CD4-positive, alpha-beta T cell treated with Interleukin-10 for 1 hour (primary cell): ENCODE measurements at regions not wholly inside any gene's neighbourhood (a gene's known extent, or its start where the extent isn't known, plus 50 kb on each side); places are given as distances from the start of the nearest gene placed in this dataset.

Experiments
- DNase-seq: peaks from one replicate; pipeline ENCODE4 v3.0.0-alpha.2; 2020

GRCh38 chr13:76038920-76039716 is 403.0 kb downstream of the LMO7 start:
- DNase-seq = no peak

DNA sequence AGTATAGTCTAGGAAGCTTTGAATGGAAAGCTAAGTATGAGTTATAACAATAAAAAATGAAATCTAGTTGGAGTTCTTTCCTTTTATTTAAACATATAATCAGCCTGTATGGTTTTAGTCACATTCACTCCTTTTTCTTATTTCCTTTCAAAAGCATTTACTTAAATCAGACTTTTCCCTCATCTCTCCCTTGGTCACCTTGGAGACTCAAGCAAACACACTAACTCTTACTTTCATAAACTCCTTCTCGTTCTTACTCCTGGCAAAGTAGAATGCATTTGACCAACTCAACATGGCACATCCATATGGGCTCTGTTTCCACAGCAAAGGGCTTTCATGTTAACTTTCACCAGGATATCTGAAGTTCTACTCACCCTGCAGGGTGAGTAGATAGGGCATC is 400.0 kb downstream of the LMO7 start:
- DNase-seq = no peak

GRCh38 chr13:76035711-76036110 is 399.6 kb downstream of the LMO7 start:
- no peak for DNase-seq

DNA sequence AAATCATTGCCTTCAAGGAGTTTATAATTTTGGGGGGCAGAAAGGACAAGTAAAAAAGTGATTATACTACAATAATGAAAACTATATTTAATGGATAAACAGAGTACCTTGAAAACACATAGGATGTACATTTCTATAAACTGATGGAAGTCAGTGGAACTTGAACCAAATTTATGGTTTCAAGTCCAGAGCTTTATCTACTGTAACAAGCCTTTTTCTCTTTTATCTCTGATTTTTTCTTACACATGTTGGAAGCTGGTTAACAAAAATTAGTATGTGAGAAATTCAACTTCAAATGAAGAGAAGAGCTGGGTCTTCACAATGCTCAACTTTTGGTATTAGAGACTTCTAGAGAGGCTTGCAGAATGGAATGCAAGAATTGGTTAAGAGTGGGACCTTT is 393.6 kb downstream of the LMO7 start:
- DNase-seq = no peak

- no peak for DNase-seq
These were observed 393.0 kb downstream of the LMO7 start for GRCh38 chr13:76029088-76029487.

GRCh38 chr13:76027131-76027530 is 391.0 kb downstream of the LMO7 start:
- no peak for DNase-seq

- no peak for DNase-seq
These were observed 389.3 kb downstream of the LMO7 start for GRCh38 chr13:76025392-76025791.

- DNase-seq = no peak
These were observed 388.0 kb downstream of the LMO7 start for GRCh38 chr13:76024151-76024550.

DNA sequence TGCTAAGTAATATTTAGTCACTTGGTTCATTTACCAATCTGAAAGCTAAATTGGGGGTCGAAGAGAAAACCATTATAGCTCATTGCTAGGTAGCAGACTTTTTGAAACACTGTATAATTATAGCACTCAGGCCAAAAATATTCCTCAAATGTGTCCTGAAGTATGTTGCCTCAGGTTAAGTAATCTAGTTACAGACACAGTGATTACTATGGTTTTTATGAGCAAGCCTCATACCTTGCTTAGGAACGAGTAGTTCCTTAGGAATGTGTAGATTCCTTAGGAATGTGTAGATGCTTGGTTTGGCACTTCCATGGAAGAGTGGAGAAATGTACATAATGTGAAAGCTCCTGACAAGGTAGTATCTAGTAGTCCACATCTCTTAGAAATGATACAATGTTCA is 387.5 kb downstream of the LMO7 start:
- DNase-seq = no peak

DNA sequence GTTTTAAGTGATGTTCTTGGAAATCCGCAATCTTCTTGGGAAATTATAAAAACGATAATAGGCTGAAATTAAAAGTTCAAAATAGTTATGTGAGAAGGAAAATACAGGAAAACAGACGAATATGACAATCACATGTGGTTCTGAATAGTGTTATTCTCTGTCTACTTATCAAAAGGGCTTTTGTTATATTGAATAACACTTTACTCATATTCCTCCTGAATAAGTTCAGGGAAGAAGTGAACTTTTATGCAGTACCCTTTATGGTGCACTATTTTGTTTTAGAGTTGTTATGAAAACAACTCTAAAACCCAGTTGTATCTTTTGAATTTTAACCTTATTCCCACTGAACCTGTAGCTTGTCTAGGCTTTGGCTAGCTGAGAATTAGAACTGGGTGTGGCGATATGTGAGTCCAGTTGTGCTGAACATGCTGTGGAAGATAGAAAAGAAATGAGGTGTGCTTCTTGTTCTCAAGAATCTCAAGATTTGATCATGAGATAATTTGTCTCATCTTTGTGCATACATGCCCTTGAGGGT is 384.4 kb downstream of the LMO7 start:
- DNase-seq = no peak

DNA sequence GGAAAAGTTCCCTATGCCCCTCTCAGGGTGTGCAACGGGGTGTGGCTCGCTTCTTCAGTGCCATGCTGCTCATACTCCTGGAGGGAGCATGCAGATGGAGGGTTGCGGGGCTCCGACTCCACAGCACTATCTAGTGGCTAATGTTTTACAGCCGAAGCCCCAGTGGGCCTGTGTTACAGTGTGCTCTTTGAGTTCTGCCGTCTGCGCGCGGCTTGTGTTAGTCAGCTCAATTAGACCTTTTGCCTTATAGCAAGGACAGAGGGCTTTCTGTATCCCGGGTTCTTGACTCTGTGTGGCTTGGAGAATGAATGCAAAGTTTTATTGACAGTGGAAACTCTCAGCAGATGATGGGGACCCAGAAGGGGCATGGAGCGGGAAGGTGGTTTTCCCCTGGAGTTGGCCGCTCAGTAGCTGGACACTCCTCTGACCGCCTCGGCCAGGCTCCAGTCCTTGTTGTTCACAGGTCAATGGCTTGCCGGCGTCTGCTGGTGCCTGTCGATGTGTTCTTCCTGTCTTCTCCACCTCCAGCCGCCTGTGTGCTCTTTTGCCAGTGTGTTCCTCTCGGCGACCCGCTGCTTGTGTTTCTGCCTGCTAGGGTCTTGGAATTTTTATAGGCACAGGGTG is 383.4 kb downstream of the LMO7 start:
- no peak for DNase-seq

DNA sequence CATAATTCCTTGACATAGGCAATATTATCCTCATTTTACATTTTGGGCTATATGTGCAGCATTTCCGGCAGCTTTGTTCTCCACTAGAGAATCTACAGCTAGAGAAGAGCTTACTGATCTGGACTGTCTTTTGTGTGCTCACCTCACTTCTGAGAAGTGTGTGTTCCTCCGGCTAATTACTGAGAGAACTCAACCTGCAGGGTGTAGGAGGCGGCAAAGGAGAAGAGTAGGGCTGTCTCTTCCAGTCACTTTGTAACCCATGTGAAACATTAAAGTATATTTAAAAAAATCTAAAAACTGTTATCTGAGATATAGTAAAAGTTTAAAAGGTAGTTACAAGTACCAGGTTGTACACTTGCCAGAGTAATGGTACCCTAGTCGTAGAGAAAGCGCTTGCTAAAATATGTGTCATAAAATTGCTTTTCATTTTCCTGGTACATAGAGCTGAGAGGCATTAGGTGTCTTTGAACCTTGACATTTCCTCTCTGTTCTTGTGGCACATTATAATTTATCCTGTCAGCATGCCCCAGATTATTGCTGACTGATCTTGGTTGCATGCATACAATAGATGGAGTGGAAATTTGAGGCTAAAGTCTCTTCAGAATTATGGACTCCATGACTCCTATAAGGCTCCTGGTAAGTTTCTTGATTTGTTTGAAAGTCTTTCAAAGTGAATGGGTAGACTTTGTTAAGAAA is 381.9 kb downstream of the LMO7 start:
- DNase-seq = no peak

DNA sequence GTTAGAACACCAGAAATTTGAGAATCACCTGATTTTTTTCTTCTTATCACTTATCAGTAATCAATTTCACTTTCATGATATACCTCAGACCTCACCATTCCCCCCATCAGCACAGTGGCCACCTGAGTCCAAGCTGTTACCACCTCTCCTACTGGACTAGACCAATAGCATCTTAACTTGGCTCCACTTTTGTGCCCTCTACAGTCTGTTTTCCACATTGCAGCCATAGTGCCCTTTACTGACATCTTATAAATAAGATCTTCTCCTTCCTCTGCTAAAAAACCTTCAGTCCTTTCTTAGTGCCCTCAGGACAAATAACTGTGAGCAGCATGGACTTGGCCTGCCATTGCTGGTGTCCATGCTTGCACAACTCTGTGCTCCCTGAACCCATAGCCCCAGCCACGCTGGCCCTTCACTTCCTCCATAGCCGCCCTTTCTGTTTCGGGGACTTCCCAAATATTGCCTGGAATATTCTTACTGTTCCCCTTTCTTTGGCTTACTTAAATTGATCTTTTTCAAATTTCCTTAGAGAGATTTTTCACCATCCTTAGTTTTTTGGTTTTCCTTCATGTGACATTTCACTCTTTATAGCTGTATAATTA is 380.8 kb downstream of the LMO7 start:
- peak; percentile 8 for DNase-seq

DNA sequence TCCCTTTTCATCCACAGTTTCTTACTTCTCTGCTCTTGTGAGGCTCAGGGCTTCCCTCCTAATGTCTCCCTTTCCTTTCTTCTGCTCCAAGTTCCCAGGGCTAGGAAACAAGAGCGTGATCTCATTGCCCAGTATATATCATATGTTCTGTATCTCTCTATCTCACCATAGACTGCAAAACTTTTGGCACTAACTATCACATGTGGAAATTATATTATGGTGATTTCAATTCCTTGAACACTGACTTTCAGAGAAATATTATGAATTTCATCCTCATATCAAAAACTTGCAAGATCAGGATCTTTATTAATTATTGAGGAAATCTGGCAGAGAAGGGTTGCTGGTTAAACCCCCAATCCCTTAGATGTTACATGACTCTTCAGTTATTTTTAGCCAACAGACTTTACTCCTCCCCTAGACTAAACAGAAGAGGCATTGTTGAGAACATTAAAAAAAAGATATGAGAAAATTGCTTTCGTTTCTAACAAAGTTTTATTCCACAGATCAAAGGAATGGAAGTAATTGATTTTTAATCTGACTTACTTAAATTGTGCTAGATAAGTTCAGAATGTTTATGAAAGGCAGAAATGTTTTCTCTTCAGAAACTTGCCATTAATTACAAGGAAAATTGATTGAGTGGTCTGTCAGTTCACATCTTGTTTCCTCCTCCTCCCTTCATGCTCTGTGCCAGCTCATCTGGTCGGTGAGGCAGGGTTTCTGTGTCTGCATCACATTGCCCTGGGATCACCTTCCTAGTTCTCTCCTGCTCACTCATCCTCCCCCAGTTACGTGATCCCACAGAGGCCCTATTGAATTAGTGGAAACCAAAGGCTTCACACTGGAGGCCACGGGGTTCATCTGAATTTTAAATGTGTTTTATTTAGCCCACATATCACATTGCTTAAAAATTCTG is 378.5 kb downstream of the LMO7 start:
- no peak for DNase-seq

DNA sequence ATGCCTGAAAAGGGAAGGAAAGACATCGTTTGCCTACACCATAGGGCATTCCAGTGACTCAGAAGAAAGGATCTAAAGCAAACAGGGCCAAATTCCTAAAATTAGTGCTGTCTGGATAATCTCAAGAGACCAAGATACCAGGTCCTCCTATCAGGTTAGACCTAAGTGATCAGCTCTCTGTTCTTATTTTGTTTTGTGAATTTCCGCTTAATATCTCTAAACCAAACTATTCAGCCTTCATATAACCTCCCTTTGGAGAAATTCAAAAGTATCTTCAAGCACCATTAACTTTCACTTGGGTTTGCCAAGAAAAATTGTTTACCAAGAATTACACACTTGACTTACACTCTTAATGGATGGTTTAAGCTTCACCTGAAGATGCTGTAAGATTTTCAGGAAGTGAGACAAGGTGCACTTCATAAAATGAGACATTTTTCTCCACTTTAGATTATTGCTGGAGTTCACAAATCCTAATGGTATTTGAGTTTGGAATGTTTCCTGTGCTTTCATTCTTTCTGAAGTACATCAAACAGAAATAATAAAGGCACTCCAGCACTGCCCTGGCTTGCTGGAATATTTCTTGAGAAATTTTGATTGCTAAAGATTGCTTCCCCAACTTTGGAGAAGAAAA is 376.1 kb downstream of the LMO7 start:
- no peak for DNase-seq

DNA sequence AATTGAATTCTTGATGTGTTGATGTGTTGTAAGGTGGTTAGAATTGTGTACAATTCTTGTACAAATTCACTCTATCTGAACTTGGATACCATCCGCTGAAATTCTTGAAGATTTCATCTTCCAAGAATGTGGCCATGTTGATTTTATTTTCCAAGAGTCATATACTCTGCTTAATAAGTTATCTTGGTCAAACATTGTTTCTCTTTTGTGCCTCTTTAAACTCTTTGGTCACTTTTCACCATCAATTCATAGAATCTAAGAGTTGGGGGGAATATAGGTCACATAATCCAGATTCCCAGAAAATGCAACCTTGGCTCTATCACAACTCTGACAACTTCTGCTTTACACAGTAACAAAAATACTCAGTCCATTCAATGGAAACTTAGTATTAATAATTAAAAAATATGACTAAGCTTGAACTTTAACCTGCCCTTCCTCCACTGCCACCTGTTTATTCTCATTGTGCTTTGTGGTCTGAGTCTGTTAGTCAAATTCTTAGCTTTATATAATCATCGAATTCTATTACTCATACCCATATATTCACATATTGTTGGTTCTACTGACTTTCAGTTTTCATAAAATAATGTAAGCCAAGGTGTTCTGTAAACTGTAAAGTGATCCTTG is 373.2 kb downstream of the LMO7 start:
- DNase-seq = no peak

GRCh38 chr13:76004416-76004815 is 368.3 kb downstream of the LMO7 start:
- DNase-seq = no peak

DNA sequence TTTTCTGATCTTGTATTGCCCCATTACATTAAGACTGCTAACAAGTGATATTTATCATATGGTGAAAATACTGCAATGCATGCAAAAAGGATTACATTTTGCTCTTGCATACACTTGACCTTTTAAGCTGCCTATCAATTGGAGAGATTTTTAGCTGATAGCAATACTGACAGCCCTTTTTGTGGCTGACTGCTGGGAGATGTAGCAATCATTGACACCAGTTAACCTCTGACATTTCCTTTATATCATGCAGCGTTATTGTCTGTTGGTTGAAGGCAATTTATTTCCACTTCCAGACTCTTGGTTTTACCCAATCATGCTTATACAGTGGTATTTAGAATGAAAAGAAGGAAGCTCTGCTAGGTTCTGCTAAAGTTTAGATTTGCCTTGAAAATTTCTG is 364.0 kb downstream of the LMO7 start:
- DNase-seq = no peak

- DNase-seq = no peak
These were observed 360.5 kb downstream of the LMO7 start for GRCh38 chr13:75996582-75996981.

DNA sequence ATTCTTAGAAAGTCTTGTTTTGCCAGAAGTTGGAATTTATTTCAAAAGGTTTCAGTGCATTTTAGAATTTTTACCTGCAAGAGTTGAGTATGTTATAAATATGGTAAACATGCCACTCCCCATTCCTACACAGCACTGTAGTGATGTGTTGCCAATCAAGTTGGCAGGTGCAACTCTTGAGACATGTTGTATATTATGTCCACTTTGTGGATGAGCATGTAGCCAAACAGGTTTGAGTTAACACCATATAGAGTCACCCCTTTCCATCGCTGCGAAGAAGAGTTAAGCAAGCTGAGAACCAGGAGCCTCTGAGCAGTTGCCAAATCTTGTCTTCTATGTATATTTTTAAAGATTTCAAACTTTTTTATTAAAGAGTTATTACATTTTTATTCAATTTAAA is 359.8 kb downstream of the LMO7 start:
- no peak for DNase-seq

DNA sequence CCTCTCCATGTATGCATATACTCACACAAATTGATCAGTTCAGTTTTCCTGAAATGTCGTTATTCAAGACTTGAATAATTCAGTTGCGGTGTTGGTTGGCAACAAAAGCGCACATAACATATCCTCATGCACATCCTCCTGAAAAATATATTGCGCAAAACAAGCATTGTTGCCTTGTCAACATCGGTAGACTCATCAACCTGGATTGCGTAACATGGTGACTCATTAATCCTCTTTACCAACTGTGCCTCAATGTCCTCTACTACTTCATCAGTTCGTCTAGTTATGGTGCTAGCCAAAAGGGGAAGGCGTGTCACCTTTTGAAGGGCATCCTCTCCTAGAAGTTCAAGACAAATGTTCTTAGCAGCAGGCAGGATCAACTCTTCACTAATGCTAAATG is 357.7 kb downstream of the LMO7 start:
- no peak for DNase-seq
